GM23248 (cell line): ENCODE measurements at regions not wholly inside any gene's neighbourhood (a gene's known extent, or its start where the extent isn't known, plus 50 kb on each side); places are given as distances from the start of the nearest gene placed in this dataset.

ENCODE experiments used
- DNase-seq: peaks from one replicate; pipeline ENCODE4 v3.0.0-alpha.2; 2015
- H2AFZ ChIP-seq: fragments of 200-600 bp; sonication (generic); 2 replicates; pipeline ENCODE4 v1.6.1; 2016; ENCODE audit warnings: antibody characterized with exemption
- H3F3A ChIP-seq: fragments of 200-600 bp; sonication (generic); 2 replicates; pipeline ENCODE4 v1.6.1; 2016; ENCODE audit warnings: mild to moderate bottlenecking, antibody characterized with exemption, mixed run types; ENCODE audit not compliant: insufficient read depth
- H3K27ac ChIP-seq: fragments of 200-600 bp; sonication (generic); 2 replicates; pipeline ENCODE4 v1.5.1; 2016; ENCODE audit warnings: mild to moderate bottlenecking
- H3K27me3 ChIP-seq: fragments of 200-600 bp; sonication (generic); replicated peaks from 2 replicates; pipeline ENCODE4 v1.6.1; 2016; ENCODE audit warnings: mild to moderate bottlenecking; ENCODE audit not compliant: insufficient read depth
- H3K36me3 ChIP-seq: fragments of 200-600 bp; sonication (generic); 2 replicates; pipeline ENCODE4 v1.6.1; 2016; ENCODE audit warnings: low read depth, mild to moderate bottlenecking
- H3K4me1 ChIP-seq: fragments of 200-600 bp; sonication (generic); 2 replicates; pipeline ENCODE4 v1.6.1; 2016; ENCODE audit warnings: mild to moderate bottlenecking; ENCODE audit not compliant: insufficient read depth
- H3K4me2 ChIP-seq: fragments of 200-600 bp; sonication (generic); one replicate; pipeline ENCODE4 v1.6.1; 2016; ENCODE audit warnings: mild to moderate bottlenecking; ENCODE audit not compliant: unreplicated experiment
- H3K4me3 ChIP-seq: fragments of 200-600 bp; sonication (generic); 2 replicates; pipeline ENCODE4 v1.5.1; 2016; ENCODE audit warnings: mild to moderate bottlenecking
- H3K79me2 ChIP-seq: fragments of 200-600 bp; sonication (generic); 2 replicates; pipeline ENCODE4 v1.6.1; 2016; ENCODE audit warnings: mild to moderate bottlenecking; ENCODE audit not compliant: insufficient read depth
- H3K9ac ChIP-seq: fragments of 200-600 bp; sonication (generic); 2 replicates; pipeline ENCODE4 v1.6.1; 2016; ENCODE audit warnings: mild to moderate bottlenecking
- H3K9me2 ChIP-seq: fragments of 200-600 bp; sonication (generic); 2 replicates; pipeline ENCODE4 v1.6.1; 2016; ENCODE audit warnings: mixed run types, mild to moderate bottlenecking, moderate library complexity; ENCODE audit not compliant: insufficient read depth
- H3K9me3 ChIP-seq: fragments of 200-600 bp; sonication (generic); one replicate; pipeline ENCODE4 v1.6.1; 2017; ENCODE audit warnings: low read depth
- H4K20me1 ChIP-seq: fragments of 200-600 bp; sonication (generic); 2 replicates; pipeline ENCODE4 v1.6.0; 2016; ENCODE audit not compliant: insufficient read depth
- EZH2 ChIP-seq: fragments of 200-600 bp; sonication (generic); IDR thresholded peaks from 2 replicates; pipeline ENCODE4 v1.6.1; 2018; ENCODE audit warnings: antibody characterized with exemption, mild to moderate bottlenecking; ENCODE audit not compliant: insufficient read depth, poor library complexity, severe bottlenecking
- EZH2phosphoT487 ChIP-seq: fragments of 200-600 bp; sonication (generic); IDR thresholded peaks from 2 replicates; pipeline ENCODE4 v1.6.1; 2018; ENCODE audit warnings: antibody characterized with exemption, moderate library complexity, mild to moderate bottlenecking, low read depth; ENCODE audit not compliant: insufficient read depth
- WGBS, 2 experiments: methylation state at CpG; one replicate each; pipeline ENCODE4 v1.1.6; 2015 to 2017; ENCODE audit warnings: low lambda C conversion rate in 2 of 2, low coverage in 1 of 2; ENCODE audit errors: missing lambda C conversion rate in 2 of 2; 5-methylcytosine and 5-hydroxymethylcytosine counted together
- in situ Hi-C: fragments of 300-500 bp; cut with MboI; formaldehyde crosslinking; loops from 2 replicates; pipeline ENCODE4 v1.15.0; 2020

DNA sequence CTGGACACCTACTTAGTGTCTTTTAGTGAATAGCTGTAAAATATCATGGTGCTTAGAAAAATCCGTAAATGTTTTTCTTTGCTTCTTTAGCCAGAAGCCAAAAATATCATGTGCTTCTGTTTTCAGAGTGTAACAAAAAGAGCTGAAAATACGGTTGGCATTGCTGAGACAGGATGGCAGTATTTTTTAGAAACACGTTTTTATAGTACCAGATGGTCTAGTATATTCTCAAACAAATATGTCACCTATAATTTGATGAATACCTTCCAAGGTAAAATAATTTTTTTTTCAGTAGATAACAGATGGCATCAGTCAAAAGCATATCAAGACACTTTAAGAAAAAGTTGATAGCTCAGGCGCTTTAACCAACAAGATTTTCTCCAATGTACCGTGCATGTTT is 326.6 kb downstream of the PHF14 start:
- 29 to 32% methylated on average over 5 of the region's 5 CpGs for WGBS, 2 experiments
- Histone ChIP-seq H3K4me3 (no peak overlapping the region), H3K4me1 (no peaks in the 10 kb centered on the region), H4K20me1 (no peaks in the 10 kb centered on the region), H3K9me2 (no peaks in the 10 kb centered on the region), H3K9me3 (no peaks in the 10 kb centered on the region), H3F3A (no peaks in the 10 kb centered on the region), H3K27me3 (no peaks in the 10 kb centered on the region), H3K9ac (no peak overlapping the region), H3K27ac (no peak overlapping the region), H2AFZ (no peak overlapping the region), H3K4me2 (no peak overlapping the region), H3K79me2 (no peaks in the 10 kb centered on the region), H3K36me3 (no peaks in the 10 kb centered on the region)
- no peak for TF ChIP-seq EZH2phosphoT487
- TF ChIP-seq EZH2, result no peak
- no peak for DNase-seq
- in situ Hi-C loops, result no loop called here

DNA sequence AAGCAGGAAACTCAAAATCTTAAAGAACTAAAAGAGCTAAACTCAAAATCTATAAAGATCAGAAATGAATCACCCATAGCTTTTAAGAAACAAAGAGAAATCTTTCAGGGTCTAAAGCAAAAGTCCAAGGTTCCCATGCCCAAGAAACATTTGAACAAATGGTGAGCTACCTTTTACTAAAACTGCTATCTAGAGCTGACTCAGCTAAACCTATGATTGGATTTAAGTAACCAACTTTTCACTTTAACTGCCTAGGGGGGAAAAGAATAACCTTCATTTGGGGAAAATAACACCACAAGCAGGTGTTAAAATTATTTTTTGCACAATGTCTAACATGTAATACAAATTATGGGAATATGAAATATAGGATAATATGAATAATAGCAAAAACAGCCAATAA is 328.4 kb downstream of the PHF14 start:
- DNase-seq, result no peak
- Histone ChIP-seq H3K27ac (no peak overlapping the region), H3K9me3 (no peaks in the 10 kb centered on the region), H3F3A (no peaks in the 10 kb centered on the region), H3K4me3 (no peak overlapping the region), H3K36me3 (no peaks in the 10 kb centered on the region), H3K79me2 (no peaks in the 10 kb centered on the region), H3K9ac (no peak overlapping the region), H2AFZ (no peak overlapping the region), H3K4me1 (no peaks in the 10 kb centered on the region), H3K9me2 (no peaks in the 10 kb centered on the region), H4K20me1 (no peaks in the 10 kb centered on the region), H3K4me2 (no peak overlapping the region), H3K27me3 (no peaks in the 10 kb centered on the region)
- in situ Hi-C loops, result no loop called here
- TF ChIP-seq EZH2phosphoT487 (no peak), EZH2 (no peak)

DNA sequence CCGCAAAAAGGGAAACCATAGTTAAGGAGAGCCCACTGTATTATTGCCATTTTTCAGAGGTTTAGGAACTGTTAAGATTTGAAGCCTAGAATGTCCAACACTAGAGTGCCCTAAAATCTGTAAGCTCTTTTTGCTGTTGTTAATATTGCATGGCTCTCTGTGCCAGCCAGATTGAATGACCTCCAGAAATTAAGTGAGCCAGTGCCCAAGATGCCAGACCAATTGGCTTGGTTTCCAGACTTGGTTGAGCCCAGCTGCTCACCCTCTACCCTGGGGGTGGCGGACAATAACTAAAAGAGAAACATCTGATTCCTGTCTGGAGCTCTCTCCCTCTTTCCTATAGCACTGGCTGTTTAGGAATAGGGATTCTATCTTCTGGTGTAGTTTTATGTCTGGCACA is 340.1 kb downstream of the PHF14 start:
- Histone ChIP-seq H3K79me2 (no peaks in the 10 kb centered on the region), H3F3A (no peaks in the 10 kb centered on the region), H2AFZ (no peak overlapping the region), H3K4me2 (no peak overlapping the region), H3K36me3 (no peaks in the 10 kb centered on the region), H3K9ac (no peak overlapping the region), H3K9me3 (no peaks in the 10 kb centered on the region), H4K20me1 (no peaks in the 10 kb centered on the region), H3K27me3 (no peaks in the 10 kb centered on the region), H3K4me1 (no peaks in the 10 kb centered on the region), H3K27ac (no peak overlapping the region), H3K4me3 (no peak overlapping the region), H3K9me2 (no peaks in the 10 kb centered on the region)
- no peak for TF ChIP-seq EZH2
- TF ChIP-seq EZH2phosphoT487, result no peak
- no peak for DNase-seq
- 37 to 43% methylated on average over 2 of the region's 2 CpGs for WGBS, 2 experiments
- in situ Hi-C loops, result no loop called here

DNA sequence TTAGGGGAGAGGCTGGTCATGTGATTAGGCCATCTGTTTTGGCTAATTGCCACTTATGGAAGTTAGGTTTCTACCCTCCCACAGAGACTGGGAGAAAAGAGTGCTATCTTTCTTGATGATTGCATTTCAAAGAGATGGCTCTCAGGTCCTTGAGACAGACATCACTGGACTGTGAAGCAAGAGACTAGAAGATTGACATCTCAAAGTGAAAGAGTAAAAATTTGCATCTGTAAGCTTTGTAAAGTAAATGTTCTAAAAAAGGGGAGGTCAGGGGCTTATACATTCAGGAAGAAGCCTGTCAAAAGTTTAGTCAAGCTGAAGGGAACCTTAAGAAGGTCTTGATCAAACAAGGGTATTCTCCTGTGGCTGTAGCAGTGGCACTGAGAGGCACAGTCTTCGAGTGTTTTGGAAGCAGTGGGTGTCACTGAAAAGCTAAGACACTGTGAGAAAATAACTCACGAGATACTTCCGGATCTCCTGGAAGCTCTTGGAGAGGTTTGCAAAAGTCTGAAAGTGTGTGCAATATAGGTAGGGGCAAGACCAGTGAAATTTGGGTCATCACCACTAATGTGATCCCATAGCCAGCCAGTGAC is 342.1 kb downstream of the PHF14 start:
- no peaks in the 10 kb centered on the region for H3K27me3 ChIP-seq
- H3K4me1 ChIP-seq, result peaks cover 3% of the 10 kb centered on the region; the same call in 1 of the 2 replicates
- no peak overlapping the region for H3K27ac ChIP-seq
- H3K9me2 ChIP-seq, result no peaks in the 10 kb centered on the region
- H3K4me2 ChIP-seq, result no peak overlapping the region
- 46 to 59% methylated on average over 3 of the region's 3 CpGs for WGBS, 2 experiments
- no peaks in the 10 kb centered on the region for H3K36me3 ChIP-seq
- no peak for DNase-seq
- no peak overlapping the region for H3K9ac ChIP-seq
- in situ Hi-C loops, result no loop called here
- H3K9me3 ChIP-seq, result no peaks in the 10 kb centered on the region
- H3K4me3 ChIP-seq, result no peak overlapping the region
- no peaks in the 10 kb centered on the region for H4K20me1 ChIP-seq
- H3F3A ChIP-seq, result no peaks in the 10 kb centered on the region
- TF ChIP-seq EZH2 (no peak), EZH2phosphoT487 (no peak)
- H2AFZ ChIP-seq, result no peak overlapping the region
- no peaks in the 10 kb centered on the region for H3K79me2 ChIP-seq

DNA sequence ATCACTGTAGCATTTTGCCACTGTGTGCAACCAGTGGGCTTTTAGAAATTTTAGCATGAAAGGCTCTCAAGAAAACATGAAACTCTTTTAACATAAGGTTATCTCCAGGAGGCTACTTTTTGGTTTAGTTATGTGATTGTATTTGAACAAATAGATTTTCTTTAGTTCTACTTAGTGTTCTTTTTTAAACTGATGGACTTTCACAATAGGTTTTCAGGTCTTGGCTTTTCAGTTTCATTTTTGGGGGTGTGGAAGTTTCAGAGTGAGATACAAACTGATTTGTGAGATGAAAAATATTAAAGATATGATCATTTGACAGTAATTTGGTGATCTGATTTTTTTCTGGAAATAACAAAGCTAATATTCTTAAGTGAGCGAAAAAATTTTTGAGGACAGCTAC is 344.1 kb downstream of the PHF14 start:
- no peak overlapping the region for H3K4me2 ChIP-seq
- H3K27me3 ChIP-seq, result no peaks in the 10 kb centered on the region
- H3K79me2 ChIP-seq, result no peaks in the 10 kb centered on the region
- no peaks in the 10 kb centered on the region for H4K20me1 ChIP-seq
- H2AFZ ChIP-seq, result no peak overlapping the region
- in situ Hi-C loops, result no loop called here
- no peaks in the 10 kb centered on the region for H3K36me3 ChIP-seq
- no peak overlapping the region for H3K4me3 ChIP-seq
- H3F3A ChIP-seq, result no peaks in the 10 kb centered on the region
- TF ChIP-seq EZH2phosphoT487 (no peak), EZH2 (no peak)
- peaks cover 3% of the 10 kb centered on the region; the same call in 1 of the 2 replicates for H3K4me1 ChIP-seq
- no peak overlapping the region for H3K9ac ChIP-seq
- H3K9me2 ChIP-seq, result no peaks in the 10 kb centered on the region
- H3K27ac ChIP-seq, result no peak overlapping the region
- 59 to 65% methylated on average over 1 of the region's 1 CpG for WGBS, 2 experiments
- no peaks in the 10 kb centered on the region for H3K9me3 ChIP-seq
- DNase-seq, result no peak
